ENCODE measurements at regions not wholly inside any gene's neighbourhood (a gene's known extent, or its start where the extent isn't known, plus 50 kb on each side); places are given as distances from the start of the nearest gene placed in this dataset.

GRCh38 chr12:30874455-30875321 is 51.9 kb upstream of the TSPAN11 start:
- no peak for DNase-seq (ENCODE audit: low read depth in 2 of 2)

- DNase-seq (ENCODE audit: low read depth in 2 of 2), result no peak
Observed at GRCh38 chr12:30870491-30871265, 55.9 kb upstream of the TSPAN11 start.

- no peak for DNase-seq (ENCODE audit: low read depth in 2 of 2)
Observed at GRCh38 chr12:30867415-30867814, 59.1 kb upstream of the TSPAN11 start.

- no peak for DNase-seq (ENCODE audit: low read depth in 2 of 2)
Observed at GRCh38 chr12:30866256-30866655, 60.3 kb upstream of the TSPAN11 start.

GRCh38 chr12:30863839-30864238 is 62.7 kb upstream of the TSPAN11 start:
- no peak for DNase-seq (ENCODE audit: low read depth in 2 of 2)

GRCh38 chr12:30862486-30862885 is 64.1 kb upstream of the TSPAN11 start:
- no peak for DNase-seq (ENCODE audit: low read depth in 2 of 2)

- no peak for DNase-seq (ENCODE audit: low read depth in 2 of 2)
Observed at GRCh38 chr12:30859226-30859625, 67.3 kb upstream of the TSPAN11 start.

- no peak for DNase-seq (ENCODE audit: low read depth in 2 of 2)
Observed at GRCh38 chr12:30858471-30858870, 68.1 kb upstream of the TSPAN11 start.

- DNase-seq (ENCODE audit: low read depth in 2 of 2), result no peak
Observed at GRCh38 chr12:30853561-30854133, 72.9 kb upstream of the TSPAN11 start.

- no peak for DNase-seq (ENCODE audit: low read depth in 2 of 2)
Observed at GRCh38 chr12:30850684-30851083, 75.9 kb upstream of the TSPAN11 start.

- DNase-seq (ENCODE audit: low read depth in 2 of 2), result no peak
Observed at GRCh38 chr12:30847259-30847658, 79.3 kb upstream of the TSPAN11 start.

- no peak for DNase-seq (ENCODE audit: low read depth in 2 of 2)
Observed at GRCh38 chr12:30846776-30847175, 79.8 kb upstream of the TSPAN11 start.

GRCh38 chr12:30845676-30846075 is 80.9 kb upstream of the TSPAN11 start:
- DNase-seq (ENCODE audit: low read depth in 2 of 2), result no peak

- no peak for DNase-seq (ENCODE audit: low read depth in 2 of 2)
Observed at GRCh38 chr12:30843211-30843610, 83.3 kb upstream of the TSPAN11 start.

- no peak for DNase-seq (ENCODE audit: low read depth in 2 of 2)
Observed at GRCh38 chr12:30840715-30841114, 85.8 kb upstream of the TSPAN11 start.

- no peak for DNase-seq (ENCODE audit: low read depth in 2 of 2)
Observed at GRCh38 chr12:30839643-30840220, 85.0 kb upstream of the CAPRIN2 start.

GRCh38 chr12:30837595-30837994 is 82.8 kb upstream of the CAPRIN2 start:
- DNase-seq (ENCODE audit: low read depth in 2 of 2), result no peak

- DNase-seq (ENCODE audit: low read depth in 2 of 2), result no peak
Observed at GRCh38 chr12:30836656-30837445, 82.1 kb upstream of the CAPRIN2 start.

- DNase-seq (ENCODE audit: low read depth in 2 of 2), result no peak
Observed at GRCh38 chr12:30835216-30835615, 80.5 kb upstream of the CAPRIN2 start.

- DNase-seq (ENCODE audit: low read depth in 2 of 2), result no peak
Observed at GRCh38 chr12:30830751-30831150, 76.0 kb upstream of the CAPRIN2 start.

GRCh38 chr12:30829876-30830275 is 75.1 kb upstream of the CAPRIN2 start:
- DNase-seq (ENCODE audit: low read depth in 2 of 2), result no peak
